Trophoblast cell (in vitro differentiated cells and primary cell): ENCODE measurements at regions not wholly inside any gene's neighbourhood (a gene's known extent, or its start where the extent isn't known, plus 50 kb on each side); places are given as distances from the start of the nearest gene placed in this dataset.
A peak's percentile ranks its signal among the peaks of the same experiment; 100 is the strongest.

Experiments used
- DNase-seq, 2 donors: peaks; one replicate each; pipeline ENCODE4 v3.0.0-alpha.2; 2016
- H2AFZ ChIP-seq: 2 replicates; pipeline ENCODE4 v1.6.1; 2013; ENCODE audit warnings: low read length, moderate library complexity, mild to moderate bottlenecking; ENCODE audit not compliant: insufficient read depth, poor library complexity
- H2AK5ac ChIP-seq: 2 replicates; pipeline ENCODE4 v1.6.1; 2013; ENCODE audit warnings: mild to moderate bottlenecking, low read length
- H2BK120ac ChIP-seq: 2 replicates; pipeline ENCODE4 v1.6.1; 2013; ENCODE audit warnings: low read length, mild to moderate bottlenecking, moderate library complexity; ENCODE audit not compliant: insufficient read depth, poor library complexity
- H2BK12ac ChIP-seq: 2 replicates; pipeline ENCODE4 v1.6.1; 2013; ENCODE audit warnings: mild to moderate bottlenecking, low read length, moderate library complexity
- H2BK5ac ChIP-seq: 2 replicates; pipeline ENCODE4 v1.6.1; 2013; ENCODE audit warnings: low read length, low read depth, moderate library complexity, mild to moderate bottlenecking; ENCODE audit not compliant: poor library complexity
- H3K14ac ChIP-seq: 2 replicates; pipeline ENCODE4 v1.6.1; 2013; ENCODE audit warnings: mild to moderate bottlenecking, low read length
- H3K18ac ChIP-seq: 2 replicates; pipeline ENCODE4 v1.6.1; 2013; ENCODE audit warnings: mild to moderate bottlenecking, low read length
- H3K23ac ChIP-seq: 2 replicates; pipeline ENCODE4 v1.6.1; 2013; ENCODE audit warnings: low read length
- H3K27ac ChIP-seq: 2 replicates; pipeline ENCODE4 v1.5.1; 2013; ENCODE audit warnings: low read depth, mild to moderate bottlenecking, inconsistent platforms, low read length, moderate library complexity
- H3K27me3 ChIP-seq: 2 replicates; pipeline ENCODE4 v1.6.1; 2013; ENCODE audit warnings: inconsistent platforms, mild to moderate bottlenecking, low read length, moderate library complexity; ENCODE audit not compliant: insufficient read depth
- H3K36me3 ChIP-seq, 2 experiments: 1 replicate in 1 of 2; 2 replicates in 1 of 2; pipeline ENCODE4 v1.6.1; 2013; ENCODE audit warnings: low read length in 2 of 2, mild to moderate bottlenecking in 2 of 2, moderate library complexity in 1 of 2; ENCODE audit not compliant: insufficient read depth in 2 of 2, control insufficient read depth in 1 of 2
- H3K4ac ChIP-seq: 2 replicates; pipeline ENCODE4 v1.6.1; 2013; ENCODE audit warnings: low read depth, mild to moderate bottlenecking, low read length, moderate library complexity
- H3K4me1 ChIP-seq, 2 experiments: 1 replicate in 1 of 2; 2 replicates in 1 of 2; pipeline ENCODE4 v1.6.1; 2013; ENCODE audit warnings: low read length in 2 of 2, mild to moderate bottlenecking in 2 of 2, moderate library complexity in 1 of 2; ENCODE audit not compliant: insufficient read depth in 2 of 2, control insufficient read depth in 1 of 2
- H3K4me2 ChIP-seq: 2 replicates; pipeline ENCODE4 v1.6.1; 2013; ENCODE audit warnings: inconsistent platforms, mild to moderate bottlenecking, low read length, moderate library complexity
- H3K4me3 ChIP-seq: 2 replicates; pipeline ENCODE4 v1.5.1; 2013; ENCODE audit warnings: mild to moderate bottlenecking, low read depth, low read length, inconsistent platforms
- H3K79me1 ChIP-seq: one replicate; pipeline ENCODE4 v1.6.1; 2013; ENCODE audit warnings: low read length
- H3K79me2 ChIP-seq: 2 replicates; pipeline ENCODE4 v1.6.1; 2013; ENCODE audit warnings: low read length, mild to moderate bottlenecking; ENCODE audit not compliant: control insufficient read depth, insufficient read depth, poor library complexity
- H3K9ac ChIP-seq: 2 replicates; pipeline ENCODE4 v1.6.1; 2013; ENCODE audit warnings: mild to moderate bottlenecking, low read length
- H3K9me3 ChIP-seq: 2 replicates; pipeline ENCODE4 v1.6.1; 2013; ENCODE audit warnings: low read depth, mild to moderate bottlenecking, control low read depth, inconsistent platforms, low read length; ENCODE audit not compliant: insufficient read depth
- H4K12ac ChIP-seq: 2 replicates; pipeline ENCODE4 v1.6.1; 2013; ENCODE audit warnings: low read depth, mild to moderate bottlenecking, low read length, moderate library complexity
- H4K8ac ChIP-seq: 2 replicates; pipeline ENCODE4 v1.6.1; 2013; ENCODE audit warnings: low read depth, mild to moderate bottlenecking, low read length, moderate library complexity
- H4K91ac ChIP-seq: one replicate; pipeline ENCODE4 v1.6.1; 2013; ENCODE audit warnings: low read depth, mild to moderate bottlenecking, low read length, moderate library complexity
- WGBS: extraction: QIAGEN DNeasy Blood & Tissue Kit; methylation state at CpG from one replicate; pipeline ENCODE4 v1.1.7; 2013; ENCODE audit warnings: missing lambda C conversion rate; ENCODE audit not compliant: insufficient read length, insufficient coverage; ENCODE audit errors: extremely low coverage; 5-methylcytosine and 5-hydroxymethylcytosine counted together

- H3K9ac ChIP-seq: no peak overlapping the region
- H3K18ac ChIP-seq: no peak overlapping the region
- H4K12ac ChIP-seq: no peak overlapping the region
- H3K79me1 ChIP-seq: no peaks in the 10 kb centered on the region
- H3K4me3 ChIP-seq: no peak overlapping the region
- H3K36me3 ChIP-seq: no peaks in the 10 kb centered on the region
- H3K4ac ChIP-seq: no peak overlapping the region
- no peak overlapping the region for H2BK120ac ChIP-seq
- H3K27me3 ChIP-seq: no peaks in the 10 kb centered on the region
- no peak overlapping the region for H3K27ac ChIP-seq
- no peak overlapping the region for H2BK5ac ChIP-seq
- H3K9me3 ChIP-seq: peaks cover 1% of the 10 kb centered on the region
- H4K91ac ChIP-seq: no peak overlapping the region
- no peaks in the 10 kb centered on the region for H3K4me1 ChIP-seq
- H3K14ac ChIP-seq: no peak overlapping the region
- DNase-seq: no peak
- no peak overlapping the region for H3K23ac ChIP-seq
- H4K8ac ChIP-seq: no peak overlapping the region
- no peak overlapping the region for H2AFZ ChIP-seq
- no peak overlapping the region for H2AK5ac ChIP-seq
- no peak overlapping the region for H2BK12ac ChIP-seq
- no peak overlapping the region for H3K4me2 ChIP-seq
- WGBS: no CpG with 5 or more reads among the region's 10 CpGs
- H3K79me2 ChIP-seq: no peaks in the 10 kb centered on the region
These were observed 134.8 kb downstream of the CD83 start for GRCh38 chr6:14252271-14252850.

- H3K9me3 ChIP-seq: peaks cover 1% of the 10 kb centered on the region
- no peak overlapping the region for H3K4ac ChIP-seq
- H2BK12ac ChIP-seq: no peak overlapping the region
- H3K9ac ChIP-seq: no peak overlapping the region
- no peak overlapping the region for H4K8ac ChIP-seq
- H2AFZ ChIP-seq: no peak overlapping the region
- no CpG with 5 or more reads among the region's 7 CpGs for WGBS
- DNase-seq: no peak
- H3K4me2 ChIP-seq: no peak overlapping the region
- H3K4me3 ChIP-seq: no peak overlapping the region
- no peak overlapping the region for H2BK120ac ChIP-seq
- no peak overlapping the region for H4K91ac ChIP-seq
- no peaks in the 10 kb centered on the region for H3K4me1 ChIP-seq
- no peak overlapping the region for H4K12ac ChIP-seq
- H3K79me2 ChIP-seq: no peaks in the 10 kb centered on the region
- no peak overlapping the region for H2AK5ac ChIP-seq
- no peak overlapping the region for H3K23ac ChIP-seq
- no peaks in the 10 kb centered on the region for H3K79me1 ChIP-seq
- H3K36me3 ChIP-seq: no peaks in the 10 kb centered on the region
- H3K27me3 ChIP-seq: no peaks in the 10 kb centered on the region
- H3K18ac ChIP-seq: no peak overlapping the region
- H3K14ac ChIP-seq: no peak overlapping the region
- no peak overlapping the region for H2BK5ac ChIP-seq
- no peak overlapping the region for H3K27ac ChIP-seq
These were observed 136.9 kb downstream of the CD83 start for GRCh38 chr6:14254505-14254904.

- Histone ChIP-seq H2BK12ac (no peak overlapping the region), H3K36me3 (no peaks in the 10 kb centered on the region), H2AFZ (no peak overlapping the region), H3K4me1 (no peaks in the 10 kb centered on the region), H2AK5ac (no peak overlapping the region), H3K18ac (no peak overlapping the region), H4K8ac (no peak overlapping the region), H2BK5ac (no peak overlapping the region), H3K4me3 (no peak overlapping the region), H3K23ac (no peak overlapping the region), H4K12ac (no peak overlapping the region), H3K27ac (no peak overlapping the region), H3K79me1 (no peaks in the 10 kb centered on the region), H4K91ac (no peak overlapping the region), H3K14ac (no peak overlapping the region), H3K9me3 (peaks cover 3% of the 10 kb centered on the region), H3K4ac (no peak overlapping the region), H2BK120ac (no peak overlapping the region), H3K4me2 (no peak overlapping the region), H3K27me3 (no peaks in the 10 kb centered on the region), H3K79me2 (no peaks in the 10 kb centered on the region), H3K9ac (no peak overlapping the region)
- DNase-seq: peak in 1 of 2 donors; percentile 63
- no CpG with 5 or more reads among the region's 6 CpGs for WGBS
These were observed 138.3 kb downstream of the CD83 start for GRCh38 chr6:14255916-14256315.

GRCh38 chr6:14258117-14258516 is 140.5 kb downstream of the CD83 start:
- Histone ChIP-seq H4K8ac (no peak overlapping the region), H3K36me3 (no peaks in the 10 kb centered on the region), H3K4me2 (no peak overlapping the region), H3K27ac (no peak overlapping the region), H3K23ac (no peak overlapping the region), H3K79me1 (no peaks in the 10 kb centered on the region), H2AFZ (no peak overlapping the region), H3K4ac (no peak overlapping the region), H2BK12ac (no peak overlapping the region), H3K18ac (no peak overlapping the region), H4K91ac (no peak overlapping the region), H3K14ac (no peak overlapping the region), H2AK5ac (no peak overlapping the region), H3K9me3 (peaks cover 3% of the 10 kb centered on the region), H3K27me3 (no peaks in the 10 kb centered on the region), H4K12ac (no peak overlapping the region), H3K4me1 (no peaks in the 10 kb centered on the region), H3K9ac (no peak overlapping the region), H3K4me3 (no peak overlapping the region), H3K79me2 (no peaks in the 10 kb centered on the region), H2BK5ac (no peak overlapping the region), H2BK120ac (no peak overlapping the region)
- DNase-seq: no peak
- no CpG with 5 or more reads among the region's 2 CpGs for WGBS
